ENCODE measurements at regions not wholly inside any gene's neighbourhood (a gene's known extent, or its start where the extent isn't known, plus 50 kb on each side); places are given as distances from the start of the nearest gene placed in this dataset.

GRCh38 chr7:45235905-45236304, 78.3 kb downstream of the RAMP3 start:
- DNase-seq (ENCODE audit: extremely low read depth in 1 of 11, low read depth in 9 of 11, low spot score in 4 of 11) = no peak

GRCh38 chr7:45236666-45237065, 79.1 kb downstream of the RAMP3 start:
- no peak for DNase-seq (ENCODE audit: extremely low read depth in 1 of 11, low read depth in 9 of 11, low spot score in 4 of 11)

DNA sequence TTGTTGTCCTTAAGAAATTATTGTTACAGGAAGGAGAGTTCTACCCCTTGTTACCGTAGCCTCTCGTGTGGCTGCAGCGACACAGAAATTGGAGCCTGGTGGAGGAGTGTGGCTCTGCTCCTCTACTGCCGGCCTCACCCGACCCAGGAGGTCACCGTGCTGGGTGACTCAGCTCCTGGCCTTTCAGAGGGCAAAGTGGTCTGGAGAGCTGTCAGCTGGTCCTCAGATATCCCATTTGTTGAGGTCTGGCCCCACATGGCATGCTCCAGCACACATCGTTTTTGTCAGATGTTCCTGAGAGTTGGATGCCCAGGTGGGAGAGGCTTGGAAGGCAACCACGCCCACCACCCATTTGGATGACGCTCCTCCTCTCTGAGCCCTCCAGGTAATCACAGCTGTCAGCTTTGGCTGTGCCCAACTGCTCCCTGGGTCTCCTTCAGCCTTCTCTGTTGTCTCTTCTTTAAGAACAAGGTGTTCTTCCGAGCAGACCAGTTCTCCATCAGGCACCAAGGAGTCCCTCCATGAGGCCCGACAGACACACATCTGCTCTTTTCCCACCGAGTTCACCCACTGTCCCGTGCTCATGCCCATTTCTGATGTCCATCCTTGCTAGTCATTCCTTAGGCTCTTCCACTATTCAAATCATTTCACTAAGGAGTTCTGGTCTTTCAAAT, 80.3 kb downstream of the RAMP3 start:
- DNase-seq (ENCODE audit: extremely low read depth in 1 of 11, low read depth in 9 of 11, low spot score in 4 of 11) = no peak

- DNase-seq (ENCODE audit: extremely low read depth in 1 of 11, low read depth in 9 of 11, low spot score in 4 of 11) = no peak
Observed at GRCh38 chr7:45238806-45239205, 81.2 kb downstream of the RAMP3 start.

DNA sequence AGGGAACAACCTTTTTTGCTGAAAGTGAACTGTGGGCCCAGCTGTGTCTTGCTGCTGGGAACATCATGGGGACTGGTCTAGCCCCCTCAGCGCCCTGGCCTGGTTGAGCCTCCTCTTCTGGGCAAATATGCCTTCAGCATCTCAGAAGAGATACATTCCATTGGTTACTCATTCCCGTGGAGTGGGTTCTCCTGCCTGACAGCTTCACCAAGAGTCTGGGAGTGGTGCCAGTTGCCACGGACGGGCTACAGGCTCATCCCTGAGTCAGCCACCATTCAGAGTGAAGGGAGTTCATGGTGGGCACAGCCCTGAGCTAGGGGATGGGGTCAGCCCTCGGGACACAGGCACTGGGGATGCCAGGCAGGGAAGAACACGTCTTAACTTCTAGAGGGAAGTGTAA, 81.9 kb downstream of the RAMP3 start:
- no peak for DNase-seq (ENCODE audit: extremely low read depth in 1 of 11, low read depth in 9 of 11, low spot score in 4 of 11)

GRCh38 chr7:45240273-45240771, 82.7 kb downstream of the RAMP3 start:
- no peak for DNase-seq (ENCODE audit: extremely low read depth in 1 of 11, low read depth in 9 of 11, low spot score in 4 of 11)

DNA sequence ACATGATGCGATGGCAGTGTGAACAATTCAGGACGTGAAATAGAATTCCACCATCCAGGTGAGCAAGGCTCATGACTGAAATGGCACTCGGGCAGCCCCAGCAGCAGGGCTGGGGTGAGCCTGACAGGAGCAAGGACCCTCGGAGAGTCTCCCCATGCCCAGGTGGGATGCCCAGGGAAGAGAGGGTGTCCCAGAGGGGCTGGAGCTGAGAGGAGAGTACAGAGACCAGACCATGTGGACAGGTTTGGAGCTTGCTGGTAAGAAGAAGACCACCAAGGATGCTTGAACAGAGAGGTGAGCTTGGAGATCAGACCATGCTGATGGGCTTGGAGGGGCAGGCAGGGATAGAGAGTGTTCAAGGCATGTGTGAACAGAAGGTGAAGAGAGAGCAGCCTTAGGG, 83.3 kb downstream of the RAMP3 start:
- DNase-seq (ENCODE audit: extremely low read depth in 1 of 11, low read depth in 9 of 11, low spot score in 4 of 11) = no peak

DNA sequence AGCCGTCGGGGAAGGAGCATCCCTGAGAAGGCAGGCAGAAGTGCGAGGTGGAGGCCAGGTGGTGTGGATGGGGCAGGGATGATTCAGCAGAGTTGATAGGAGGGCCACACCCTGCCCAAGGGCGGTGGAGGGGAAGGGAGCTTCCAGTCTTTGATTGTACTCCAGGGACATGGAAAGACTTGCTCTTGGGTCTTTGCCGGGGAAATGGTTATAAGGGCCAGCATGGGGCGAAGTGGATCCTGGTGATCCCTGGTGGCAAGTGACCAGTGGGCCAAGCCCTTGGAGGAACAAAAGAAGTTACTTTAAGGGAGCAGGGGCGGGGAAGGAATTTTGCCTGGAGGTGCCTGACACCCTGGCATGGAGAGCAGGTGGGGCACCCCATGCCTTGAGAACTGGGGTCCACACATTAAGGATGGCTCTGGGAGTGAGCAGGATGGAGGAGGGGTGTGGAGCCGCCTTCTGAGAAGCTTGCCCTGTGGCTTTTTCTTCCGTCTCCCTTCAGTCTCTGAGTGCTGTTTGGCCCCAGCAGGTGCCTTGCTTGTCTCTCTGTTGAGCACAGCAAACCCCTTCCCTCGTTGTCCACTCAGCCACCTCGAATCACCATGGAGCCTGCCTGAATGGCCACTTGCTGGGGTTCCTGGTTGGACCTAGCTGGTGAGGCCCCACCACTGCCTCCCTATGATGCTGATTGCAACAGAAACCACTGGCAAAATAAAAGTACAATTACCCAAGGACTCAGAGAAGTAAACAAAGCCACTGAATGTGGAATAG, 83.9 kb downstream of the RAMP3 start:
- no peak for DNase-seq (ENCODE audit: extremely low read depth in 1 of 11, low read depth in 9 of 11, low spot score in 4 of 11)

DNA sequence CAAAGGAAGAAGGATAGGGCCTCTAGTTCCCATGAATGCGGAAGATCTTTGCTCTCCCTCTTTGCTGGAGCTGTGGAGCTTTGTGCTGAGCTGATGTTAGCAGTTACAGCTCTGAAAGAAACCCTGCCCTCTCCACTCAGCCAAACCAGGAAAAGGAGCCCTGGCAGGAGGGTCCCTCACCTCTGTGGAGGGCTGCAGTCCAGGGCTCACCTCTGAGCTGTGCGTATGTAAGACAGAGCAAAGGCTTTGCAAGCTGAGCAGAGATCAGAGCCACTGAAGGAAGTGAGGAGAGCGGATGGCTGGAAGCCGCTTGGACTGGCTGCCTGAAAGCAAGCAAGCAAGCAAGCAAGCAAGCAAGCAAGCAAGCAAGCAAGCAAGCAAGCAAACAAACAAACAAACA, 84.7 kb downstream of the RAMP3 start:
- no peak for DNase-seq (ENCODE audit: extremely low read depth in 1 of 11, low read depth in 9 of 11, low spot score in 4 of 11)

- no peak for DNase-seq (ENCODE audit: extremely low read depth in 1 of 11, low read depth in 9 of 11, low spot score in 4 of 11)
Observed at GRCh38 chr7:45242698-45243097, 85.1 kb downstream of the RAMP3 start.

DNA sequence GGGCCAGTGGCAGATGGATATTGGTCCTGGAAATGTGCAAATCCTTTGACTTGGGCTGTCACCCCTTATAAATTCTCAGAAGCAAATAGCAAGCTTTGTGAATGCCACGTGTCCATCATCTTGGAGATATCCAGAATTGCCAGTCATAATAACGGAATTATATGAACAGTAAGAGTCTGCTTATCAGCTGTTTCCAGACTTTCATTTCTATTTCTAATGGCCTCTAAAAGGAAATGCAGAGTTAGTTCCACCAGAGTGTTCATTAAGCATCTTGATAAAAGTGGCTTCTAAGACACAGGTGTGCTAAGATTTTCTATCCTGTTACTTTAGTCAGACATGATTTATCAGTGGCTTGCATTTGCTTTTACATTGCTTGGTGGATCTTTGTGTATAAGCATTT, 87.4 kb downstream of the RAMP3 start:
- no peak for DNase-seq (ENCODE audit: extremely low read depth in 1 of 11, low read depth in 9 of 11, low spot score in 4 of 11)

- no peak for DNase-seq (ENCODE audit: extremely low read depth in 1 of 11, low read depth in 9 of 11, low spot score in 4 of 11)
Observed at GRCh38 chr7:45246339-45246738, 88.7 kb downstream of the RAMP3 start.

DNA sequence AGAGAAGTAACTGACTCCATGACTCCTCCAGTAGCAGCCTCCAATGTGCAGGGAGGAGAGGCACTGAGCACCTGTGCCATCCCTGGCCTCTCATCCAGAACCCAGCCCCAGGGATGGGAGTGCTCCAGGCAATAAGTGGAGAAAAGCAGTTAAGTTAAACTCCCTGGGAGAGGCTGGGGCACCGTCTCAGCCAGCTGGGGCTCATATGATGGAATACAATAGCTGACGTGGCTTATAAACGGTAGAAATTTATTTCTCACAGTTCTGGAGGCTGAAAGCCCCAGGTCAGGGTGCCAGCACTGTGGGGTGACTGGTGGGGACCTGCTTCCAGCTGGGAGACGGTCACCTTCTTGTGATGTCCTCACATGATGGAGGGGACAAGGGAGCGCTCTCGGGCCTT, 94.7 kb downstream of the RAMP3 start:
- DNase-seq (ENCODE audit: extremely low read depth in 1 of 11, low read depth in 9 of 11, low spot score in 4 of 11) = no peak

GRCh38 chr7:45252857-45253256, 95.3 kb downstream of the RAMP3 start:
- no peak for DNase-seq (ENCODE audit: extremely low read depth in 1 of 11, low read depth in 9 of 11, low spot score in 4 of 11)

GRCh38 chr7:45253368-45253767, 95.8 kb downstream of the RAMP3 start:
- DNase-seq (ENCODE audit: extremely low read depth in 1 of 11, low read depth in 9 of 11, low spot score in 4 of 11) = no peak

- DNase-seq (ENCODE audit: extremely low read depth in 1 of 11, low read depth in 9 of 11, low spot score in 4 of 11) = no peak
Observed at GRCh38 chr7:45255187-45255586, 97.6 kb downstream of the RAMP3 start.

DNA sequence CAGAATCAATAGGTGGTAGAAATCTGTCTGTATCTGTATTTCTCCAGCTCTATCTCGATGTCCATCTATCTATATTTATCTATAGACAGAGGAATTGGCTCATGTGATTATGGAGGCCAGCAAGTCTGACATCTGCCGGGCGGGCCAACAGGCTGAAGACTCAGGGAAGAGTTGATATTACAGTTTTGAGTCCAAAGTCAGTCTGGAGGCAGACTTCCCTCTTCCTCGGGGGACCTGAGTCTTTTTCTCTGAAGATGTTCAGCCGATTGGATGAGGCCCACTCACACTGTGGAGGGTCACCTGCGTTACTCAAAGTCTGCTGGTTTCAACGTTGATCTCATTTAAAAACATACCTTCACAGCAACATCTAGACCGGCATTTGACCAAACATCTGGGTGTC, 98.7 kb downstream of the RAMP3 start:
- DNase-seq (ENCODE audit: extremely low read depth in 1 of 11, low read depth in 9 of 11, low spot score in 4 of 11) = no peak

DNA sequence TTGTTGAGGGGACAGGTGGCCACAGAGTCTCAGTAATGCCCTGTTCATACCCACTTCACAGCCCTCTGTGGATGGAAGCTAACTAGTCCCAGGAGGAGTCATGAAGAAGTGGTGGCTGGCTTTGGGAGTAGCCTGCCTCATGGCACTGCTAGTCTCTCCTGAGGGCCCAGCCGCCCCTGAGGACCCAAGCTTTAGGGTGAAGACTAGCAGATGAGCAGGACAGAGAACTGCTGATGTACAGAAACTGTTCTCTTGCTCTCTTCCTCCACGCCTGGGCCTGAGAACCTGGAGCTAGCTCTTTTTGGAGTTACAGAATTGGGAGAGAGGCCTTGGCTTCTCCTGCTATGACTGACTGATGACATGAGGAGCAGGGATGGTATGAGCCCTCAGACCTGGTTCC, 99.2 kb downstream of the RAMP3 start:
- DNase-seq (ENCODE audit: extremely low read depth in 1 of 11, low read depth in 9 of 11, low spot score in 4 of 11) = no peak

DNA sequence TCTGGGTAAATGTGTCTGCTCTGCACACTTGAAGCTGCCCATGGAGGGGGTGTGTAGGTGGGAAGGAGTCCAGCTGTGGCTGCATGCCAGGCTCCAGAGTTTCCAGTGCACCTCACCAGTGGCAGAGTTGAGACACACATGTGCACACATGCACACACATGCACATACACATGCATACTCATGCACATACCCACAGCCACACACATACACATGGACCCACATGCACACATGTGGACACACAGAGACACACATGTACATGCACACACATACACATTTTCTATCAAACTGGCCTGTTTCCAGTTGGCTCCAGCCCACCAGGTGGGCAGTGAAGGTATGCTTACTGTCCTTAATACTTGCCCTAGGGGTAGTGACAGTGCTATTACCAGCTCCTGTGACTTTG, 99.7 kb downstream of the RAMP3 start:
- DNase-seq (ENCODE audit: extremely low read depth in 1 of 11, low read depth in 9 of 11, low spot score in 4 of 11) = no peak

GRCh38 chr7:45258533-45259226, 101.1 kb downstream of the RAMP3 start:
- no peak for DNase-seq (ENCODE audit: extremely low read depth in 1 of 11, low read depth in 9 of 11, low spot score in 4 of 11)

All from renal cortex interstitium (tissue), 11 donors.